ENCODE measurements at regions not wholly inside any gene's neighbourhood (a gene's known extent, or its start where the extent isn't known, plus 50 kb on each side); places are given as distances from the start of the nearest gene placed in this dataset.

DNA sequence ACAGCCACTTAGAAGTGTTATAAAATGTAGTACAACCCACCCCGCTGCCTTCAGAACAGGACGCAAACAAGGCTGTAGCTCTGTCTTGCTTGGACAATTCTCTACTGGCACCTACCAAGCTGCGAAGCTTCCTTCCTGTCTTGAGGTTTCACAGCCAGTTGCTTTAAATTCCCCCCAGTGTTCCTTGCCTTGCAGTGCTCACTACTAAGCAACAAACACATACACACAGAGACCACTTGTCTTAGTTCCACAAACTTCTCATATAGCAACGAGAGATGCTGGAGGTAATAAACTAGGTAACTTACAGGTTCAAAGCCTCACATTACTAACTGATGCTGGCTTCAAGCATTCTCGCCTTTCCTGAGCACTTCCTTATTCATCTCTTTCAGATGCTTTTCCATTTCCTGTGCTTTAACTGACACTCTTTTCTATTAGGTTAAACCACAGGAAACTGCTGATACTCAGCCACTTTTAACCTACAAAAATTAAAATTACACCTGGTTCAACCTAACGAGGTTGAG, 91.5 kb upstream of the PTGDR start:
- TF ChIP-seq, protein P1, sequence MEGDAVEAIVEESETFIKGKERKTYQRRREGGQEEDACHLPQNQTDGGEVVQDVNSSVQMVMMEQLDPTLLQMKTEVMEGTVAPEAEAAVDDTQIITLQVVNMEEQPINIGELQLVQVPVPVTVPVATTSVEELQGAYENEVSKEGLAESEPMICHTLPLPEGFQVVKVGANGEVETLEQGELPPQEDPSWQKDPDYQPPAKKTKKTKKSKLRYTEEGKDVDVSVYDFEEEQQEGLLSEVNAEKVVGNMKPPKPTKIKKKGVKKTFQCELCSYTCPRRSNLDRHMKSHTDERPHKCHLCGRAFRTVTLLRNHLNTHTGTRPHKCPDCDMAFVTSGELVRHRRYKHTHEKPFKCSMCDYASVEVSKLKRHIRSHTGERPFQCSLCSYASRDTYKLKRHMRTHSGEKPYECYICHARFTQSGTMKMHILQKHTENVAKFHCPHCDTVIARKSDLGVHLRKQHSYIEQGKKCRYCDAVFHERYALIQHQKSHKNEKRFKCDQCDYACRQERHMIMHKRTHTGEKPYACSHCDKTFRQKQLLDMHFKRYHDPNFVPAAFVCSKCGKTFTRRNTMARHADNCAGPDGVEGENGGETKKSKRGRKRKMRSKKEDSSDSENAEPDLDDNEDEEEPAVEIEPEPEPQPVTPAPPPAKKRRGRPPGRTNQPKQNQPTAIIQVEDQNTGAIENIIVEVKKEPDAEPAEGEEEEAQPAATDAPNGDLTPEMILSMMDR (IDR thresholded peaks at IDR 0.05), result no peak
- TF ChIP-seq POLR2A (IDR thresholded peaks at IDR 0.05) (no peak), POLR2AphosphoS5 (IDR thresholded peaks at IDR 0.05) (no peak)
